Astrocyte (in vitro differentiated cells and primary cell): ENCODE measurements at regions not wholly inside any gene's neighbourhood (a gene's known extent, or its start where the extent isn't known, plus 50 kb on each side); places are given as distances from the start of the nearest gene placed in this dataset.

ENCODE experiments used
- DNase-seq: peaks from one replicate; pipeline ENCODE4 v3.0.0-alpha.2; 2010; ENCODE audit warnings: low read depth
- FAIRE-seq: peaks from 2 replicates; lab custom pipeline; 2011; peaks lifted over from hg19 to GRCh38; lab: Jason Lieb, UNC
- H2AFZ ChIP-seq: 2 replicates; pipeline ENCODE4 v1.6.0; 2012; ENCODE audit warnings: low read depth, low read length, inconsistent platforms
- H3K27ac ChIP-seq: 2 replicates; pipeline ENCODE4 v1.5.1; 2011; ENCODE audit warnings: low read depth, low read length, inconsistent platforms
- H3K27me3 ChIP-seq: 2 replicates; pipeline ENCODE4 v1.6.0; 2011; ENCODE audit warnings: low read length, inconsistent platforms; ENCODE audit not compliant: insufficient read depth
- H3K36me3 ChIP-seq: 2 replicates; pipeline ENCODE4 v1.5.1; 2011; ENCODE audit warnings: low read length, inconsistent platforms; ENCODE audit not compliant: insufficient read depth
- H3K4me1 ChIP-seq: 2 replicates; pipeline ENCODE4 v1.5.1; 2011; ENCODE audit warnings: low read length, inconsistent platforms; ENCODE audit not compliant: insufficient read depth
- H3K4me2 ChIP-seq: 2 replicates; pipeline ENCODE4 v1.6.0; 2012; ENCODE audit warnings: low read length, inconsistent platforms
- H3K4me3 ChIP-seq: 2 replicates; pipeline ENCODE4 v1.5.1; 2011; ENCODE audit warnings: low read depth, mild to moderate bottlenecking, low read length, inconsistent platforms; ENCODE audit not compliant: insufficient read depth
- H3K79me2 ChIP-seq: 2 replicates; pipeline ENCODE4 v1.6.0; 2012; ENCODE audit warnings: mild to moderate bottlenecking, low read length, inconsistent platforms; ENCODE audit not compliant: insufficient read depth
- H3K9ac ChIP-seq: 2 replicates; pipeline ENCODE4 v1.6.0; 2012; ENCODE audit warnings: mild to moderate bottlenecking, low read length, inconsistent platforms
- H3K9me3 ChIP-seq: 2 replicates; pipeline ENCODE4 v1.5.1; 2012; ENCODE audit warnings: low read depth, mild to moderate bottlenecking, low read length, inconsistent platforms; ENCODE audit not compliant: insufficient read depth
- H4K20me1 ChIP-seq: 2 replicates; pipeline ENCODE4 v1.6.0; 2012; ENCODE audit warnings: low read length, inconsistent platforms; ENCODE audit not compliant: insufficient read depth
- H3K27ac Mint-ChIP-seq: one replicate; pipeline ENCODE4 v1.8.0; 2021; ENCODE audit warnings: mild to moderate bottlenecking, mixed read lengths; ENCODE audit not compliant: unreplicated experiment
- H3K27me3 Mint-ChIP-seq: one replicate; pipeline ENCODE4 v1.8.0; 2021; ENCODE audit warnings: low read depth, mixed read lengths; ENCODE audit not compliant: unreplicated experiment
- H3K36me3 Mint-ChIP-seq: one replicate; pipeline ENCODE4 v1.8.0; 2021; ENCODE audit warnings: low read depth, mixed read lengths; ENCODE audit not compliant: unreplicated experiment
- H3K4me1 Mint-ChIP-seq: one replicate; pipeline ENCODE4 v1.8.0; 2021; ENCODE audit warnings: low read depth, mixed read lengths; ENCODE audit not compliant: unreplicated experiment
- H3K4me3 Mint-ChIP-seq: one replicate; pipeline ENCODE4 v1.8.0; 2021; ENCODE audit warnings: mild to moderate bottlenecking, moderate library complexity, mixed read lengths; ENCODE audit not compliant: unreplicated experiment
- H3K9me3 Mint-ChIP-seq: one replicate; pipeline ENCODE4 v1.8.0; 2021; ENCODE audit warnings: mild to moderate bottlenecking, mixed read lengths; ENCODE audit not compliant: unreplicated experiment
- CTCF ChIP-seq: IDR thresholded peaks from 2 replicates; pipeline ENCODE4 v1.5.1; 2011; ENCODE audit warnings: low read depth, mild to moderate bottlenecking, inconsistent platforms, low read length, moderate library complexity; ENCODE audit not compliant: insufficient read depth
- EZH2 ChIP-seq: IDR thresholded peaks from 2 replicates; pipeline ENCODE4 v1.6.1; 2012; ENCODE audit warnings: mild to moderate bottlenecking, low read length, inconsistent platforms; ENCODE audit not compliant: insufficient read depth

- H3K36me3 ChIP-seq = no peaks in the 10 kb centered on the region
- no peak for DNase-seq
- H2AFZ ChIP-seq = no peak overlapping the region
- Mint-ChIP-seq H3K4me1 (peaks cover 25% of the 10 kb centered on the region), H3K9me3 (peaks cover under 1% of the 10 kb centered on the region), H3K27ac (no peak overlapping the region), H3K36me3 (no peaks in the 10 kb centered on the region), H3K27me3 (no peaks in the 10 kb centered on the region), H3K4me3 (no peak overlapping the region)
- no peaks in the 10 kb centered on the region for H3K9me3 ChIP-seq
- no peaks in the 10 kb centered on the region for H3K79me2 ChIP-seq
- H3K4me1 ChIP-seq = peaks cover 4% of the 10 kb centered on the region
- no peak overlapping the region for H3K27ac ChIP-seq
- no peak overlapping the region for H3K4me3 ChIP-seq
- FAIRE-seq = no peak
- no peaks in the 10 kb centered on the region for H4K20me1 ChIP-seq
- TF ChIP-seq CTCF = no peak
- no peak for TF ChIP-seq EZH2
- H3K27me3 ChIP-seq = no peaks in the 10 kb centered on the region
- no peak overlapping the region for H3K4me2 ChIP-seq
- no peak overlapping the region for H3K9ac ChIP-seq
Measured at GRCh38 chr6:104600639-104600931, 259.1 kb downstream of the HACE1 start.

- Histone ChIP-seq H3K27me3 (no peaks in the 10 kb centered on the region), H3K9me3 (no peaks in the 10 kb centered on the region), H3K4me3 (no peak overlapping the region), H4K20me1 (no peaks in the 10 kb centered on the region), H3K9ac (no peak overlapping the region), H3K36me3 (no peaks in the 10 kb centered on the region), H3K79me2 (no peaks in the 10 kb centered on the region), H3K4me1 (peaks cover 6% of the 10 kb centered on the region), H3K27ac (no peak overlapping the region), H2AFZ (no peak overlapping the region), H3K4me2 (no peak overlapping the region)
- no peak for FAIRE-seq
- peaks cover 30% of the 10 kb centered on the region for H3K4me1 Mint-ChIP-seq
- no peaks in the 10 kb centered on the region for H3K27me3 Mint-ChIP-seq
- peak; percentile 18 for DNase-seq
- H3K27ac Mint-ChIP-seq = no peak overlapping the region
- no peaks in the 10 kb centered on the region for H3K36me3 Mint-ChIP-seq
- peaks cover 2% of the 10 kb centered on the region for H3K9me3 Mint-ChIP-seq
- TF ChIP-seq CTCF (no peak), EZH2 (no peak)
- H3K4me3 Mint-ChIP-seq = no peak overlapping the region
Measured at GRCh38 chr6:104599821-104600638, 259.7 kb downstream of the HACE1 start.

- H3K4me3 Mint-ChIP-seq = no peak overlapping the region
- peak; percentile 91 for DNase-seq
- no peaks in the 10 kb centered on the region for H3K36me3 Mint-ChIP-seq
- FAIRE-seq = no peak
- no peak overlapping the region for H3K4me3 ChIP-seq
- no peaks in the 10 kb centered on the region for H3K36me3 ChIP-seq
- peaks cover 6% of the 10 kb centered on the region for H3K4me1 ChIP-seq
- peak overlapping the region; percentile 19 for H3K4me2 ChIP-seq
- H3K4me1 Mint-ChIP-seq = peaks cover 26% of the 10 kb centered on the region
- no peaks in the 10 kb centered on the region for H3K27me3 ChIP-seq
- no peak overlapping the region for H3K27ac ChIP-seq
- H4K20me1 ChIP-seq = no peaks in the 10 kb centered on the region
- H3K9ac ChIP-seq = no peak overlapping the region
- TF ChIP-seq CTCF (no peak), EZH2 (no peak)
- H2AFZ ChIP-seq = no peak overlapping the region
- H3K9me3 ChIP-seq = no peaks in the 10 kb centered on the region
- H3K27ac Mint-ChIP-seq = no peak overlapping the region
- peaks cover 2% of the 10 kb centered on the region for H3K9me3 Mint-ChIP-seq
- no peaks in the 10 kb centered on the region for H3K27me3 Mint-ChIP-seq
- H3K79me2 ChIP-seq = no peaks in the 10 kb centered on the region
Measured at GRCh38 chr6:104597541-104598050, 262.1 kb downstream of the HACE1 start.
